ENCODE measurements at regions not wholly inside any gene's neighbourhood (a gene's known extent, or its start where the extent isn't known, plus 50 kb on each side); places are given as distances from the start of the nearest gene placed in this dataset.
"Not testable (repeated sequence)": the region's sequence is repeated elsewhere in the genome, so short reads cannot be mapped to it uniquely, and the experiment has no call there.

DNA sequence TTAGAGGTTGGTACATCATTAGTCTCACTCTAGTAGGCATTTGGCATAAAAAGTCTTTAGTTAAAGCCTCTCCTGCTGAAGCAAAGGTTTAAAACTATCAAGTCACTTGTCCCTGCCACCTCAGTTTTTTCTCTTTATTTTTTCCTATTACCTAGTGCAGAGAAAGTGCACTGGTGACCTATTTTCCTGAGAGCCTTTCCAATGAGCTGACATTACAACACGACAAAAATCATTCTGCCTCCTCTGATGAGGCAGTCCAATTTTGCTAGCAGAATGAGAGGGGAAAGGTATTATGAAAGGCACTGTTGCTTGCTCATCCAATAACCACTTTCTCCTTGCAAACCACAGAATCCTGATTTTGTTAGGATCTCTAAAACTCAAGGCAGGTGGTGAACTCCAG, 73.3 kb upstream of the SGK1 start:
- TF ChIP-seq, protein P1, sequence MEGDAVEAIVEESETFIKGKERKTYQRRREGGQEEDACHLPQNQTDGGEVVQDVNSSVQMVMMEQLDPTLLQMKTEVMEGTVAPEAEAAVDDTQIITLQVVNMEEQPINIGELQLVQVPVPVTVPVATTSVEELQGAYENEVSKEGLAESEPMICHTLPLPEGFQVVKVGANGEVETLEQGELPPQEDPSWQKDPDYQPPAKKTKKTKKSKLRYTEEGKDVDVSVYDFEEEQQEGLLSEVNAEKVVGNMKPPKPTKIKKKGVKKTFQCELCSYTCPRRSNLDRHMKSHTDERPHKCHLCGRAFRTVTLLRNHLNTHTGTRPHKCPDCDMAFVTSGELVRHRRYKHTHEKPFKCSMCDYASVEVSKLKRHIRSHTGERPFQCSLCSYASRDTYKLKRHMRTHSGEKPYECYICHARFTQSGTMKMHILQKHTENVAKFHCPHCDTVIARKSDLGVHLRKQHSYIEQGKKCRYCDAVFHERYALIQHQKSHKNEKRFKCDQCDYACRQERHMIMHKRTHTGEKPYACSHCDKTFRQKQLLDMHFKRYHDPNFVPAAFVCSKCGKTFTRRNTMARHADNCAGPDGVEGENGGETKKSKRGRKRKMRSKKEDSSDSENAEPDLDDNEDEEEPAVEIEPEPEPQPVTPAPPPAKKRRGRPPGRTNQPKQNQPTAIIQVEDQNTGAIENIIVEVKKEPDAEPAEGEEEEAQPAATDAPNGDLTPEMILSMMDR (IDR thresholded peaks at IDR 0.05): no peak
- no peak for TF ChIP-seq POLR2A (IDR thresholded peaks at IDR 0.05)

DNA sequence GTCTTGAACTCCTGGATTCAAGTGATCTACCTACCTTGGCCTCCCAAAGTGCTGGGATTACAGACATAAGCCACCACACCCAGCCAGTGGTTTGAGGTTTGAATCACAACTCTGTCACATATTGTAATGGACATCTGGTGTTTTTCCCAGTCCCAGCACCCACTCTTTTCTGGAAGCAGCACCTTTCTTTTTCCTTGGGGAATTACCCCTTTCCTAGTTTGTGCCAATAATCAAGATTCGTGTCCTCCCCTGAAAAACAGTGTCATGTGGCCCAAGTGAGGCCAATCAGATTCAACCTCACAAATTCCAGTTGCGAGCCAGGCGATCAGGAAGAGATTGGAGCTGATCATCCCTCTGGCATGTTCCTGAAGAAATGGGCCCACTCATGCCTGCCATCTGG, 71.7 kb upstream of the SGK1 start:
- Histone ChIP-seq H3K4me3 (no peak overlapping the region), H3K36me3 (no peaks in the 10 kb centered on the region), H3K27ac (no peak overlapping the region), H3K4me1 (no peaks in the 10 kb centered on the region), H3K9me3 (no peaks in the 10 kb centered on the region), H3K27me3 (no peaks in the 10 kb centered on the region)
- intact Hi-C loops (cut with DNase I; ENCODE audit: low total_unique reads): no loop called here
- TF ChIP-seq, protein P1 (IDR thresholded peaks at IDR 0.05): no peak
- TF ChIP-seq POLR2A (IDR thresholded peaks at IDR 0.05): no peak
- no peak for DNase-seq

More for the DNA sequence above, 73.3 kb upstream of the SGK1 start:
- no peaks in the 10 kb centered on the region for H3K9me3 ChIP-seq
- H3K27me3 ChIP-seq: no peaks in the 10 kb centered on the region
- H3K36me3 ChIP-seq: no peaks in the 10 kb centered on the region
- DNase-seq: no peak
- intact Hi-C loops (cut with DNase I; ENCODE audit: low total_unique reads): no loop called here
- H3K4me3 ChIP-seq: no peak overlapping the region
- no peaks in the 10 kb centered on the region for H3K4me1 ChIP-seq
- H3K27ac ChIP-seq: no peak overlapping the region

DNA sequence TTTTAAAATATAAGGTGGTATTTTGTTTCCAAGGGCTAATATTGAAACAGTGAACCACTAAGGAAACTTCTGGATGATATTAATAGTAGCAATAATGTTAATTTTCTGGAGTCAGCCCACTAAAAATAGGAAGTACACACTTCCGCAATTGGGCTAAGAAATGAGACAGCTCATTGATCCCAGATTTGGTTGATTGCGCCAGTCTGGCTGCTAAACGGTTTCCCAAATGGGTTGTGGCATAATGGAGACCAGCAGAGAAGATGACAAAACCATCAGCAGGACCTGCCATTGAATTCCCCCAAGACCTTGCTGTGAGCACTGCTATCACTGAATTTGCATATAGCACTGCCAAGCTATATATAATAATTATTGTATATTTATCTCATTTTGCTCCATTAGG, 71.2 kb upstream of the SGK1 start:
- no peak for DNase-seq
- Histone ChIP-seq H3K9me3 (no peaks in the 10 kb centered on the region), H3K4me1 (no peaks in the 10 kb centered on the region), H3K27ac (no peak overlapping the region), H3K4me3 (no peak overlapping the region), H3K36me3 (no peaks in the 10 kb centered on the region), H3K27me3 (no peaks in the 10 kb centered on the region)
- intact Hi-C loops (cut with DNase I; ENCODE audit: low total_unique reads): no loop called here
- TF ChIP-seq, protein P1 (IDR thresholded peaks at IDR 0.05): no peak
- TF ChIP-seq POLR2A (IDR thresholded peaks at IDR 0.05): no peak

DNA sequence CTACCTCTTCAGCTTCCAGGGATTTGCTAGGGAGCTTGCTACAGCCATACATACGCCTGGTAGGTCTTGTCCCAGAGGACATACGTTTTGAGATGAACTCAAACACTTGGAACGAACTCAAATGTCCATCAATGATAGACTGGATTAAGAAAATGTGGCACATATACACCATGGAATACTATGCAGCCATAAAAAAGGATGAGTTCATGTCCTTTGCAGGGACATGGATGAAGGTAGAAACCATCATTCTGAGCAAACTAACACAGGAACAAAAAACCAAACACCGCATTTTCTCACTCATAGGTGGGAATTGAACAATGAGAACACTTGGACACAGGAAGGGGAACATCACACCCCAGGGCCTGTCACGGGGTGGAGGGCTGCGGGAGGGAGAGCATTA, 68.6 kb upstream of the SGK1 start:
- H3K27ac ChIP-seq; H3K36me3 ChIP-seq; H3K27me3 ChIP-seq; DNase-seq; H3K9me3 ChIP-seq; intact Hi-C loops (cut with DNase I; ENCODE audit: low total_unique reads); H3K4me3 ChIP-seq; H3K4me1 ChIP-seq: not testable (repeated sequence)

DNA sequence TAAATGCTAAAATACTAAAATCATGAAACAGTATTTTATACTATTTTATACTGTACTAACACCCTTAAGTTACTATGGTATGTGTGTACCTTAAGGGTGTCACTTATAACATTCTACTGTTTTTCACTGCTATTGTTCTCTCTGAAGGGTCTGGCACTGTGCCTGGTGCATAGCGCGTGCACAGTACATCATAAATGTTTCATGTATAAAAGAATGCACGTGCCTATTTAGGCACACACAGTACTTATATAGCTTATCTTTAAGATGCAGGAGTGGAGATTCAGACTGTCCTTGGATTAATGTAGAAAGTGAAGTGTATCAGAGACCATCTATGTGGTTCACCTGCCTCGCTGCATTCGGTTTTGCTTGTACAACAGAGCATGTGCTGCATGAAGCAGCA, 64.0 kb upstream of the SGK1 start:
- intact Hi-C loops (cut with DNase I; ENCODE audit: low total_unique reads): no loop called here
- DNase-seq: no peak

DNA sequence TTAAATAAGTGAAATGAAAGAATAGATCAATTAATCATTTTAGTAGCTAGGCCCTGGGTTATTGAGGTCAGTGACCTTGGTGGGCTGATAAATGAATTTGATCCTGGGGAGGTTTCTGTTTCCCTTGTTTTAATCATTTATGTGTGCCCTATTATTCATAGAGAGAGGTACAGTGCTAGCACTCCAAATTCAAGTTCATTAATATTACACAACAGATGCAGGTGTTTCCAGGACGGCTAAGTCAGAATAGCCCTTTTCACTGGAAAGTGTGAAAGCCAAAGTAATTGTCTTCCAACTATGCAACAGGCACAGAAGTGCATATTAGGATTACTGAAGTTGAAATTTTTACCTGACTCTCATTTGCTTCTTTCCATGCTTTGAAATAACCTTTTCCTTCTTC, 61.7 kb upstream of the SGK1 start:
- intact Hi-C loops (cut with DNase I; ENCODE audit: low total_unique reads): no loop called here
- H3K27ac ChIP-seq: no peak overlapping the region
- H3K4me1 ChIP-seq: no peaks in the 10 kb centered on the region
- H3K4me3 ChIP-seq: no peak overlapping the region
- H3K27me3 ChIP-seq: no peaks in the 10 kb centered on the region
- DNase-seq: no peak
- H3K9me3 ChIP-seq: no peaks in the 10 kb centered on the region
- TF ChIP-seq POLR2A (IDR thresholded peaks at IDR 0.05): no peak
- TF ChIP-seq, protein P1 (IDR thresholded peaks at IDR 0.05): no peak
- no peaks in the 10 kb centered on the region for H3K36me3 ChIP-seq

More for the DNA sequence above, 64.0 kb upstream of the SGK1 start:
- Histone ChIP-seq H3K27ac (no peak overlapping the region), H3K27me3 (no peaks in the 10 kb centered on the region), H3K9me3 (no peaks in the 10 kb centered on the region), H3K4me1 (no peaks in the 10 kb centered on the region), H3K36me3 (no peaks in the 10 kb centered on the region), H3K4me3 (no peak overlapping the region)
- no peak for TF ChIP-seq POLR2A (IDR thresholded peaks at IDR 0.05)
- TF ChIP-seq, protein P1 (IDR thresholded peaks at IDR 0.05): no peak

Data from uterus (tissue), 3 donors.